Left colon (tissue), 2 donors: ENCODE measurements at regions not wholly inside any gene's neighbourhood (a gene's known extent, or its start where the extent isn't known, plus 50 kb on each side); places are given as distances from the start of the nearest gene placed in this dataset.
"Not testable (repeated sequence)": the region's sequence is repeated elsewhere in the genome, so short reads cannot be mapped to it uniquely, and the experiment has no call there.

Experiments
- ATAC-seq: fragments of 200-7000 bp; cut with Tn5 transposase; one replicate; pipeline ENCODE4 v1.9.1; 2020; ENCODE audit warnings: mild to moderate bottlenecking, moderate library complexity
- DNase-seq, 2 donors: peaks; one replicate each; pipeline ENCODE4 v3.0.0-alpha.2; 2020
- intact Hi-C, 2 donors: fragments of 100-400 bp; cut with DNase I in 1 of 2; cut with micrococcal nuclease in 1 of 2; formaldehyde crosslinking; loops; one replicate each; pipeline versions ENCODE4 v1.11.2 to v1.14.0; 2022; cut with DNase I, micrococcal nuclease
- donor health status: DM: no; HTN: no; CAD: no.
- donor health status: DM: yes; HTN: yes; CAD: no.

DNA sequence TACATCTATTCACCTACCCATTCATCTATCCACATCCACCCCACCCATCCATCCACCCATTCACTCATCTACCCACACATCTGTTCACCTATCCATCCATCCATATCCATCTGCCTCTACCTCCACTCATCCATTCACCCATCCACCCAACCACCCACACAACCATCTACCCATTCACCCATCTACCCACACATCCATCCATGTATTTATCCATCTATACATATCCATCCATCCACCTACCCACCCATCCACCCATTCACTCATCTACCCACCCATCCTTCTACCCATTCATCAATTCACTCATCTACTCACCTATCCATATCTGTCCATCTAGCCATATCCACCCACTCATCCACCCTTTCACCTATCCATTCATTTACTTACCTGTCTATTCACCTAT, 187.6 kb downstream of the ASB1 start:
- DNase-seq (no peak), ATAC-seq (no peak)
- intact Hi-C loops = no loop called here

DNA sequence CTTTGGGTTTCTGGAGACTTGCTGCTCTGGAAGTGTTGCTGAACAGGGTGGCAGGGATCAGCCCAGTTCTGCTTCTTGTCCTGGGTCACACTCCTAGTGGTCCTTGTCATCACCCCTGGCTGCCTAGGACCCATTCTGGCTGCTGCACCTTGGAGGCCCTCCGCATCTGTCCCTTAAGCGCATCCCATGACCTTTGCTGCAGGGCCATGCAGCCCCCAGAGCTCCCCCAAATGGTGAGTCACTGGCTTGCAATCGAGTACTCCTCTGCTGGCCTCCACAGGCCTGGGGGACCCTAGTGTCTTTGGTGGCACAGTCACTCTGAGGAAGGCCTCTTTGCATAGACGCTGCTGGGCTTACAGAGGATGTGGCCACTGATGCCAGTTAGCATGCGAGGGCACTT, 188.5 kb downstream of the ASB1 start:
- DNase-seq = no peak
- intact Hi-C loops = no loop called here
- no peak for ATAC-seq

DNA sequence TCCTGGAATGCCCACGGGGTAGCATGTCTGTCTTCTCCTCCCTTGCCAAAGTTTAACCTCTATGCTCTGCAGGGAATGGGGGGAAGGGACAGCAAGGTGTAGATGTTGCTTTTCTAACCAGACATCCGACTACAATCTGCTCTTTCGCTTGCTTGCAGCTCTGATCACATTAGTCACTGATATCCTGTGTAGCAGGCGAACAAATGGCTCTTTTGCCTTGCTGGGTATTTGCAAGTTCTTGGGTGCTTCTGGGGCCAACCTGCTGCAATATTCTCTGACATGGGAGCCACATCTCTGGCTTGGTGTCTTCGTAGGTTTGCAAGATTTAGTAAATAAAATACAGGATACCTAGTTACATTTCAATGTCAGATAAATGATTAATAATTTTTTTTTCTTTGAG, 190.0 kb downstream of the ASB1 start:
- DNase-seq (no peak), ATAC-seq (no peak)
- intact Hi-C loops = no loop called here

DNA sequence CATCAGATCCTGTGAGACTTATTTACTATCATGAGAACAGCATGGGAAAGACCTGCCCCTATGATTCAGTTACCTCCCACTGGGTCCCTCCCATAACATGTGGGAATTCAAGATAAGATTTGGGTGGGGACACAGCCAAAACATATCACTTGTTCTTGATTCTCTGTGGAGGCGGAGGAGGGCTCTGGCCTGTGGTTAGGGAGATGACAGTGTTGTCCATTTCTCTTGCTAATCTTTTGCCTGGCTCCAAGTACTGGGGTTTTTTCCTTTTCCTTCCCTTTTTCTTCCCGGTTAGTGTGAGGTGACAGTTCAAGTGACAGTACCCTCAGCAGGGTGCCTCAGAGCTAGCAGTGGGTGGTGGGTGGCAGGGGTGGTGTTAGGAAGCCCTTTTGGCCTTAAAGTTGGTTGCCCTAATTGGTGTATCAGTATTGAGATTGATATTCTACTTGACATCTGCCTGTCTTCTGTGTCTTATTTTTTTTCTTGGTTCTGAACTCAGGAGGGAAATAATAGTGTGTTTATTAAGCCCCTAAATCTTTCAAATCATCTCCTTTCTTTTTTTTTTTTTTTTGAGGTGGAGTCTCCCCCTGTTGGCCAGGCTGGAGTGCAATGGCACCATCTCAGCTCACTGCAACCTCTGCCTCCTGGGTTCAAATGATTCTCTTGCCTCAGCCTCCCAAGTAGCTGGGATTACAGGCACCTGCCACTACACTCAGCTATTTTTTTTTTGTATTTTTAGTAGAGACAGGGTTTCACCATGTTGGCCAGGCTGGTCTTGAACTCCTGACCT, 192.0 kb downstream of the ASB1 start:
- DNase-seq, intact Hi-C loops, ATAC-seq: not testable (repeated sequence)

DNA sequence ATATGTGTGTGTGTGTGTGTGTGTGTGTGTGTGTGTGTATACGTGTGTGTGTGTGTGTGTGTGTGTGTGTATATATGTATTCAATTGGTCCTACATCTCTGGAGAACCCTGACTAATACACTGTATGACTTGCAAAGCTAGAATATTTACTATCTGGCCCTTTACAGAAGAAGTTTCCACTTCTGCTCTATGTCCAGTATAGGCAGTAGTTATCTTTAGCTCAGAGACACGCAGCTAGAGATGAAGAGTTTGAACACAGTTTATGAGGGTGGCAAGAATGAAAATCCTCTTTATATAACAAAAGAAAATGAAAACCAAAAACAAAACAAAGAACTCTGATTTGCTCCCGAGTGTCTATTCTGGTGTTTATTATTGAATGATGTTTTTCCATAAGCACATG, 201.2 kb downstream of the ASB1 start:
- ATAC-seq = no peak
- intact Hi-C loops = no loop called here

DNA sequence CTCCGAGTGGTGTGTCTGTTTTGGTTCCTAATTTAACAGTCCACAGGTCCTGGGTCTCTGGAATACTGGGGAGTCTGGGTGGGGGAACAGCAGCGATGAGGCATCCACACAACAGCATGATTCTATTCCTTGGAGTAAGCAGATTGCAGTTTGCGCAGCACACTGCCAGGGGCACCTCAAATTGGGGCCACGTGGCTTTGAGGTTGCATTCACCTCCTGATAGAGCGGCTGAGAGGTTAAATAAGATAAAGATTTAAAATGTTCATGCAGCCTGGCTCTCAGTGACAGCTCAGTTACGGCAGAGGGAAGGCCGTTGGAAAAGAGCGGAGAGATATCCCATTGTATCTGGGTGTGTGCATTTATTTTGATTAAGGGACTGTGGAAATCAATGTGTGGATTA, 202.3 kb downstream of the ASB1 start:
- no peak for ATAC-seq
- no peak for DNase-seq
- intact Hi-C loops = no loop called here

More for the DNA sequence above, 201.2 kb downstream of the ASB1 start:
- DNase-seq = no peak

DNA sequence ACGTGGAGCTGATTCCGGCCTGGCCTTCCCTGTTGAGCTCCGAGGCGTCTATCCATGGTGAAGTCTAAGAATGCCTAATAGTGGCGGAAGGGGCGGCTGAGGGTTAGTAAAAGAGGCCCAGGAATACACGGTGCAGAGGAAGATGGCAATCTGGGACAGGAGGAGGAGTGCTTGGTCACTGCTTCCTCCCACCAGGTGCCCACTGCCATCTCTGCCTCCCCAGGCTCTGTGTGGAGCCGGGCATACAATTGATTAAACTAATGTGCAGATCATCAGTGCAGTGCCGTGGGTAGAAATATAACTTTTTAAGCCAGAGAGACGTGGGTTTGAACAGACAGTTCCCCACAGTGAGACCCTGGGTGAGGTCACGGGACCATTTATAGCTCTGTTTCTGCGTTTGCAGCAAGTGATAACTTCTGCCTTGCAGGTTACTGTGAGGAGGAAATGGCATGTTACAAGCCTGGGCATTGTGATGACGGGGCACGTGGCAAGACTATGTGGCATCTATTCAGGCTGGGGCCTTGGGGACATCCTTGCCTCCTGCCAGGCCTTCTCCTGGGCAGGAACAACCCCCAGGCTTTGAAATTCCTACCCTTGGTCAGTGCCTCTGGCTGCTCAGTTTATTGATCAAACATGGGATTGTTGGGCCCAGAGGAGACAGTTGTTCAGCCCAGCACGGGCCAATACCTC, 204.9 kb downstream of the ASB1 start:
- DNase-seq = no peak
- intact Hi-C loops = no loop called here
- no peak for ATAC-seq

DNA sequence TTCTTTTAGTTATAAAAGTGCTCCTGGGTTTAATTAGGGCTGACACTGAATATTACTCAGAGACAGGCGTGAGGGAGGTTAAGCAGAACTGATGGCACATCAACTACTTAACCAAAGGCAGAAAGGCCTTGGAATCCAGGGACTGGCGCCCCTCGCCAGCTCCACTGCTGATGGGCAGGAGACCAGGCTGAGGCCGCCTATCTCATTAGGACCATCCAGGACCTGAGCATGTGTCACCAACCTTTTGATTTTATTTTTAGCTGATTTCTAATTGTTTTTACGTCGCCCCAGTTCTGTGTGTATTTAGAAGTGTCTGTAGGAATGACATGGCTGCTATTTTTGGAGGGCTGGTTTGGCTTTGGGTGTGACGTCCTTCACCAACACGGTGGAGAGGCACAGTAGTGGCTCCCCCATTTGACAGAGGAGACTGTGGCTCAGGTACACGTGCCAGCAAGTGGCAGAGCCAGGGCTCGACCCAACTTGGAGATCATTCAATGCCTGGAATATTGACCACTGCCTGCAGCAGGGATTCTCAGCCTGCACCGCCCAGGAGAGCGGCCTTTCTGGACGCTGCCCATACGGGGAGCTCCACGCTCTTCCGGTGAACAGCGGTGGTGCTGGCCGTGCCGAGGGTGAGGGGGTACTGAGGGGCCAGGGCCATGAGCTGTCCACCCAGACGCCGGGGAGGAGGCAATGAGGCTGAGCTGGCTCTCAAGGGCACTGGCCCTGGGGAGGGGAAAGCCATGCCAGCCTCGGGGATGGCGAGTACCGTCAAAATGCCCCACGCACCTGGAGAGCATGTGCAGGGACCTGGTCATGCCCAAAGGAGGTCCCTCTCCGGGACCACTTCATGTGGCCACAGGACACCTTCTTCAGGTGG, 205.7 kb downstream of the ASB1 start:
- intact Hi-C loops = no loop called here
- ATAC-seq = no peak
- DNase-seq = no peak

DNA sequence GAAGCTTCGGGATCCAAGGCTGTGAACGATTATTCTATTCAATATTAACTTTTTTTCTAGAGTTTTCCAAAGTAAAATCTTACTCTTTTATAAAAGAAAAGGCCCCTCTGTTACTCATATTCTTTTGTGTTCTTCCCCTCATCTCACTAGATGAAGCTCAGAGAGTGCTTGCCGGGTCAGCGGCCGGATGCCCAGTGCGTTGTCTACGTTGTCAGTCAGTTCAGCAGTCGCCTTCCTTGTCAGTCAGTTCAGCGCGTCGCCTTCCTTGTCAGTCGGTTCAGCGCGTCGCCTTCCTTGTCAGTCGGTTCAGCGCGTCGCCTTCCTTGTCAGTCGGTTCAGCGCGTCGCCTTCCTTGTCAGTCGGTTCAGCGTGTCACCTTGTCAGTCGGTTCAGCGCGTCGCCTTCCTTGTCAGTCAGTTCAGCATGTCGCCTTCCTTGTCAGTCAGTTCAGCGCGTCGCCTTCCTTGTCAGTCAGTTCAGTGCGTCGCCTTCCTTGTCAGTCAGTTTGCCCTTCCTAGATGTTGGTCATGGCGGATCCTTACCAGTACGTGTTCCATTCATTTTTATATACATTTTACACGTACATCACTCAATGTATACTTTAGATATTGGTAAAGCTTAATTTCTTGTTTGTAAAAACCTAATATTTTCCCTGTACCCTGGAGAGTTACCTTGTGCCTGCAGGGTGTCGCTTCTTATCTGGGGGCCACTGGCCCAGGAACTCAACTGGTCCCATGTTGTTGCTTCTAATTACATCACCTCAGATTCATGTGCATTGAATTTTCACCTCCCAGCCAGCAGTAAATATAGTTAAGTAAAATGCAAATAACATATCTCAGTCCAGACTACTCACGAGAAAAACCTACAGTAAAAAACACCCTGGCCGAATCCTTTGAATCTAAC, 206.9 kb downstream of the ASB1 start:
- DNase-seq (no peak), ATAC-seq (no peak)
- intact Hi-C loops = no loop called here

DNA sequence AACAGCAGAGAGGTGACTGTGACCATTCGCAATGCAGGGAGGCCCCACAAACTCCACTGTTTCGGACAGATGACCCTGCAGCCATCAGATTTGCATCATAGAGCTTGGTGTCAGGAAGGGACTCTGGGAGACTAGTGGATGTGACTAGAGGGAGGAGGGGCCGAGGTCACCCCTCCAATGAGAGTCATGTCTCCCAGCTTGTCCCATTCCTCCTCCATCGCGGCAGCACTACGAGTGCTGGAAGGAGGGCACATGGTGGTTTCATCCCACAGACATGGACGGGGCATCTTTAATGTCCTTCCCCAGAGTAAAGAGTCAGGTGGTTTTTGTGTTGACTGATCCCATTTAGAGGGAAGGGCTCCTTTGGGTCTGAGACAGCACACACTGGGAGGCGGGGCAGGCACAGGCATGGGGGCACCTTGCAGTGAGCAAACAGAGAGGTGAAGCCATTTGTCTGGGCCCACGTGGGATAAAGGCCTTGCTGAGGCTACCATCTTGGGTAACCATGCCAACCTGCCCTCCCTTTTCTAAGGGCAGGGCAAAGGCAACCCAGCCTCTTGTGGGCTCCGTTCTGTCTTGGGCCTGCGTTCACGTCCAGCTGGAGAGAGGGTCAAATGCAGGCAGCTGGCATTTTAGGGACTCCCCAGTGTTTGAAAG, 208.1 kb downstream of the ASB1 start:
- intact Hi-C loops = no loop called here
- ATAC-seq (no peak), DNase-seq (no peak)

DNA sequence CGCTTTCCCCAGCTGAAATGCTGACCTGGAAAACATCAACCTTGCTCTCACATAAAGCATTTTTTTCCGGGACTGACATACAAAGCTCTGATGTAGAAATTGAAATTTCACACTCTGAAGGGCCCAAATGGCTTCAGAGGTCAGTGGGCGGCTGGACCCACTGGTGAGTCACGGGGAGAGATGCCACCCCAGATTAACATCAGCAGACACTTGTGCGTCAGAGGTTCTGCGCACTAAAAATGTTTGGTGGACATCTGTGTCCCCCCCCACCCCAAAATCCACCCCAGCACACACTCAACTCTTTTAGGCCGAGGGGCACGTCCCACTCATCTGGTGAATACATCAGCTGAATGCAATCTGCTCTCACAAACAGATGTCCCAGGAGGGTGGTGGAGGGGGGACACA, 208.9 kb downstream of the ASB1 start:
- intact Hi-C loops = no loop called here
- no peak for DNase-seq
- no peak for ATAC-seq

DNA sequence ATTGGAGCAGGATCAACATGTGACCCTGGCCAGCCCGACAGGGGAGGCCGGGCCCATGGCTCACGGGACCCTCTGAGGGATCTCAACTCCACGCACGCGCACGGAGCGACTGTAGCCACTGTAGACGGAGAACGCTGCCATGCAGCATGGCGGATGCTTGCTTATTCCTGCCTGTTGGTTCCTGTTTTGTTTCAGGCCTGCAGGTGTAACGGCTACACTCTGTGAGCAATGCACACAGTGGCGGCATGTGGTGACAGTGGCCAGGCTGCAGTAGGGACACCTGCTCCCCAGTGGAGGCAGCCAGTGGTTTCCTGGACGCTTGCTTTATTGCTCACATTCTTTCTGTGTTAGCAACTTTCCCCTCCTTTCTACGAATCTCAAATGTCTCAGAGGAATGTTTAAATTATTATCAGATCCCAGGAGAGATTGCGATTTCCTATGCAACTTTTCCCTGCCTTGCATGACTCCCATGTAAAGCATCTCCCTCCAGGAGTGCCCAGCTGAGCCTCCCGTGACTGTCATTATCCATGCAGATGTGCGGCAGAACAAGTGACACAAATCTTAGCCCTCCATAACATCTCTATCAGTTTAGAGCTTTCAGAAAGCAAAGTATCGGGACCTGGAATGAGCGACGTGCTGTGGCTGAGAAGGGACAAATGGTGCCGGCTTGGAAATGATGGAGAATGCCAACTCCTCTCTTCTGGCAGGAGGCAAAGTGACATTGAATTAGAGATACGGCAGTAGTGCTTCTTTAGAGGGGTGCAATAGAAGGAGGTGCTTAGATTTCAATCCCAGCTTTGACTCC, 209.7 kb downstream of the ASB1 start:
- intact Hi-C loops = no loop called here
- ATAC-seq (no peak), DNase-seq (no peak)

DNA sequence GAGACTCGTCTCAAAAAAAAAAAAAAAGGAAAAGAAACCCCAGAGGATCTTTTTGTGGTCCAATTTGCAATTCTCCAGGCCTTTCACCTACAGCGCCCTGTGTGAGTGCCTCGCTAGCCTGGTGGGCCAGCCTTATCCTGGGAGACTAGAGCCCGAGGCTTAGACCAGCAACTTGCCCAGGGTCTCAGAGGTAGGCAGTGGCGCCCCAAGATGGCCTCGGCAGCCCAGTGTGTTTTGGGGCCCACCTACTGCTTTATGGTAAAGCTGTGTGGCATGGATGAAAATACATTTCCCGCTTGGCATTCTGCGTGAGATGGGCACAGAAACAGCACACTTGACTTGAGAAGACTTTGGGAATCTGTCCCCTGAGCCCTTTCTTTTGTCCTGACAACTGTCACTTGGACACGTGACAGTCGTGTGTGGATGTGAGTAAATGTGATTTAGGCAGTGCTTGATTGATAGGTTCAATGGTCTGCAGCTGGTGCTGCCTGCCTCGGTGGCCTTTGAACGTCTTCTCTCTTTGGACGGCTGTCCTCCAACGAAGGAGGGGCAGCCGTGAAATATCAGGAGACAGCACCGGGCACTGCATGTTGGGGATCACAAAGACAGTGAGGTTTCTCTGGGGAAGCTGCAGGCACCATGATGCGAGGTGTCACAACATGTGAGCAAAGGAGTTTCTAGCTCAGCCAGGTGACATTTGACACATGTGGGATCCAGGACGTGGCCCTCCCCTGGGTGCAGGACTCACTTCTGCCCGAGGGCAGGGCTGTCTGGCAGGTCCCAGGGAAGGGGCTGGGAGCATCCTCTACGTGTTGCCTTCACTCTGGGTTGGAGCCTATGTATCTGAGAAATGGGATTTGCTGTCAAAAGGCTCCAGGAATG, 209.5 kb upstream of the TWIST2 start:
- DNase-seq = no peak
- intact Hi-C loops = no loop called here
- ATAC-seq = no peak

DNA sequence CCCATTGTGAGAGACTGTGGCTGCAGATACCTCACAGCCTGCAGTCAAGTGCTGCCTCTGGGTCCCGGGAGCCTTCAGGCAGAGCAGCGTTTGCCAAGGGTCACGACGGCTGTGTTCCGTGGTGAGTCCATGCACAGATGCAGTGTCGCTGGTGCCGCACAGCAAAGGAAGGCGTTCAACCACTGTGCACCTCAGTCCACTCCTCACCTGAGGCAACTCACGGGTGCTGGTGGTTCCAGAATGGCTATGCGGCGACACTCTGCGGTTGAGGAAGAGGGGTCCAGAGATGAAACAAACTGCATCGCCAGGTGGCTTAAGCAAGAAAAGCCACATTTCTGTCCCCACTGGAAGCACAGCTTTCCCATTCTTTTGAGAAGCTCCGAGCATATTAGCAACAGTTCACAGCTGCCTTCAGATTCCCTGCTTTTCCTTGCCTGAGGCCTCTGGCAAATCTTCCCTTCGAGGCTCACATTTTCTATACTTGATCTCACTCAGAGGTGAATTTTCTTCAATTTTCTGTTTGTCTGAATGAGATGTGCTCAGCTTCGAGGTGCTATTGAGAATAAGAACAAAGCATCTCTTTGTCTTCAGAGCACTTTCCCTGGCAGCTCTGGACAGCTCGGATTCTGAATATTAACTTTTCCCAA, 208.8 kb upstream of the TWIST2 start:
- intact Hi-C loops = no loop called here
- DNase-seq (no peak), ATAC-seq (no peak)

DNA sequence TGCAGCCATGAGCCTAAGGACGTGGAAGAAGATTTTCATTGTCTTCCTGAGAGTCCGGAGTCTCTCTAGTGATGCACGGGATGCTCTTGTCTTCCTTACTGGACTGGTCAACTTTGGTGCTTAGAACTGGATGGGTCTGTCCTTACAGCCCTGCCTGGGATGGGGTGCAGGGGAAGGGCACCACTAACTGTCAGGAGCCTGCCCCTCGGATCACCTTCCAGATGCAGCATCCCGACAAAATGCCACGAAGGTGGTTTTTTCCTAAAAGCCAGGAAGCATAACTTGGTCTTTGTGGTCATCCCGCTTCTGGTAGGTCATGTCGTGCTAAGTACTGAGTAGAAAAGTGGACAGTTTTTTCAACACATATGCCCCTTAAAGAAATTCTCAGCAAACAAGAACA, 207.4 kb upstream of the TWIST2 start:
- intact Hi-C loops = no loop called here
- DNase-seq (no peak), ATAC-seq (no peak)

DNA sequence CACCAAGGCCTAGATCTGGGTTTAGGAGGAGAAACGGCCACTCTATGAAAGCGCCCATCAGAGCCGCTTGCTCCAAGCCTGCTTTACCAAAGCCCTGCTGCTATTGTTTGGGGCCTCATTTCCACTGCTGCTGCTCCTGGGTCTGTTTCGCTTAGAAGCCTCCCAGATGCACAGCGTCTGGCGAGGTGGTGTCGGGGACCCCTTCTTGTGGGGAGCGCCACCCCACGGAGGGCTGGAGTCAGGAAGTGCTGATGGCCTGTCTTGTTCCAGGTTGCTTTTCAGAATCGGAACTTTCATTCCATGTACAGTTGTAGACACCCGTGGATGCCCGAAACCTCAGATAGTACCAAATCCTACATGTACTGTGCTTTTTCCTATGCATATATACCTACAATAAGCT, 204.9 kb upstream of the TWIST2 start:
- intact Hi-C loops = no loop called here
- DNase-seq = no peak
- ATAC-seq = no peak
